GM10266 (cell line): ENCODE measurements at regions not wholly inside any gene's neighbourhood (a gene's known extent, or its start where the extent isn't known, plus 50 kb on each side); places are given as distances from the start of the nearest gene placed in this dataset.

Source experiments
- DNase-seq: peaks from one replicate; pipeline ENCODE4 v3.0.0; 2012; ENCODE audit errors: extremely low spot score
- CTCF ChIP-seq: IDR thresholded peaks from 2 replicates; pipeline ENCODE4 v1.5.1; 2012; ENCODE audit warnings: mild to moderate bottlenecking, low read depth; ENCODE audit not compliant: control insufficient read depth, insufficient read depth; ENCODE audit errors: missing control alignments

- TF ChIP-seq CTCF = no peak
- no peak for DNase-seq
These were observed 83.0 kb upstream of the GRXCR1 start for GRCh38 chr4:42809419-42810084.

GRCh38 chr4:42806303-42806835, 86.1 kb upstream of the GRXCR1 start:
- DNase-seq = no peak
- TF ChIP-seq CTCF = no peak

GRCh38 chr4:42789041-42789567, 103.4 kb upstream of the GRXCR1 start:
- TF ChIP-seq CTCF = no peak
- no peak for DNase-seq

GRCh38 chr4:42787079-42787463, 105.4 kb upstream of the GRXCR1 start:
- DNase-seq = no peak
- no peak for TF ChIP-seq CTCF

GRCh38 chr4:42786350-42787078, 106.0 kb upstream of the GRXCR1 start:
- TF ChIP-seq CTCF = no peak
- DNase-seq = no peak

GRCh38 chr4:42785817-42786216, 106.7 kb upstream of the GRXCR1 start:
- DNase-seq = no peak
- no peak for TF ChIP-seq CTCF

- TF ChIP-seq CTCF = no peak
- DNase-seq = no peak
These were observed 111.2 kb upstream of the GRXCR1 start for GRCh38 chr4:42781315-42781714.
